Endothelial cell of umbilical vein (primary cell): ENCODE measurements at regions not wholly inside any gene's neighbourhood (a gene's known extent, or its start where the extent isn't known, plus 50 kb on each side); places are given as distances from the start of the nearest gene placed in this dataset.

Experiments used
- EZH2 ChIP-seq: IDR thresholded peaks from 2 replicates; pipeline ENCODE4 v1.6.1; 2012; ENCODE audit warnings: borderline replicate concordance, low read depth, mild to moderate bottlenecking, moderate library complexity, low read length, inconsistent platforms; ENCODE audit not compliant: severe bottlenecking
- GATA2 ChIP-seq: IDR thresholded peaks from 2 replicates; pipeline ENCODE4 v1.7.0; 2011; ENCODE audit warnings: low read depth, mild to moderate bottlenecking, moderate library complexity, mixed read lengths, low read length; ENCODE audit not compliant: insufficient read length, insufficient read depth
- JUN ChIP-seq: IDR thresholded peaks from 2 replicates; pipeline ENCODE4 v1.6.1; 2011; ENCODE audit warnings: borderline replicate concordance, low read depth; ENCODE audit not compliant: insufficient read length, insufficient read depth
- POLR2A ChIP-seq: IDR thresholded peaks from 2 replicates; pipeline ENCODE4 v1.6.1; 2012; ENCODE audit warnings: low read depth, mild to moderate bottlenecking, control low read depth, low read length
- POLR2AphosphoS5 ChIP-seq: IDR thresholded peaks from 2 replicates; pipeline ENCODE4 v1.6.1; 2012; ENCODE audit warnings: low read depth, mild to moderate bottlenecking, control low read depth, low read length, moderate library complexity; ENCODE audit not compliant: insufficient read depth
- TF ChIP-seq, protein P1 (sequence below), 2 donors: IDR thresholded peaks; 1 replicate in 1 of 2; 2 replicates in 1 of 2; pipeline ENCODE4 v1.5.1; 2011; ENCODE audit warnings: low read length in 2 of 2, mild to moderate bottlenecking in 2 of 2, moderate library complexity in 2 of 2, control low read depth in 1 of 2, inconsistent platforms in 1 of 2, low read depth in 1 of 2; ENCODE audit not compliant: insufficient read depth in 1 of 2; ENCODE audit errors: extremely low read depth in 1 of 2
- TF ChIP-seq, protein P2 (sequence below): IDR thresholded peaks from 2 replicates; pipeline ENCODE4 v1.6.1; 2011; ENCODE audit not compliant: insufficient read depth, insufficient read length

DNA sequence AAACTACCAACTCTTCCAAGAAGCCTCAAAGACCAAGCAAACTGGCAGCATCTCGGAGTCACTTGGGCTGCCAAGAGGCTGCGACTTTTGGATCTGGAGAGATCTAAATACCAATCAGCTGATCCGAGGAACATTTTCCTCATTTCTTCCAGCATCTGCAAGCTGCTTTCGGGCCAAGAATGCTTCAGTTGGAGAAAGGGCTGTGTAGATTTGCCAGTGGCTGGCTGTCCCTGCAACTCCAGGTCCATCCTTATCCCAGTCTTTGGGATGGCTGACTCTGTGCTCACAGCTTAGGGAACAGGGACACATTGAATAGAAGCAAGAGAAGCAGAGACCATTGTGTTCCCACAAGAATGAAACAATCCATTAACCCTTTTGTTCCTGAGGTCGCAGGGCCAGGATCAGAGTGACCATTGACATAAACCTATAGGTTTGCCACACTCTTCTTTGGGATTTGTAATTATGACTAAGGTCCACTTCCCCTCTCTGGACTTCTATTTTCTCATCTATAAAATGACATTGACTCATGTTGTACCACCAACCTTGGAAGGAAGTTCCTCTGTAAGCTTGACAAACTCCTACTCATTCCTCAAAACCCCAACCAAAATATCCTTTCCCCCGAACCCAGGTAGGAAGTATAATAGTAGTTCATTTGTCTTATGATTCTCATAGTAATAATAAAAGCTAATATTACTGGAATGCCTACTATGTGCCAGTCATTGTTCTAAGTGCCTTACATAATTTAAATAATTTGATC, 340.8 kb downstream of the MN1 start:
- no peak for TF ChIP-seq POLR2A
- TF ChIP-seq, protein P1, sequence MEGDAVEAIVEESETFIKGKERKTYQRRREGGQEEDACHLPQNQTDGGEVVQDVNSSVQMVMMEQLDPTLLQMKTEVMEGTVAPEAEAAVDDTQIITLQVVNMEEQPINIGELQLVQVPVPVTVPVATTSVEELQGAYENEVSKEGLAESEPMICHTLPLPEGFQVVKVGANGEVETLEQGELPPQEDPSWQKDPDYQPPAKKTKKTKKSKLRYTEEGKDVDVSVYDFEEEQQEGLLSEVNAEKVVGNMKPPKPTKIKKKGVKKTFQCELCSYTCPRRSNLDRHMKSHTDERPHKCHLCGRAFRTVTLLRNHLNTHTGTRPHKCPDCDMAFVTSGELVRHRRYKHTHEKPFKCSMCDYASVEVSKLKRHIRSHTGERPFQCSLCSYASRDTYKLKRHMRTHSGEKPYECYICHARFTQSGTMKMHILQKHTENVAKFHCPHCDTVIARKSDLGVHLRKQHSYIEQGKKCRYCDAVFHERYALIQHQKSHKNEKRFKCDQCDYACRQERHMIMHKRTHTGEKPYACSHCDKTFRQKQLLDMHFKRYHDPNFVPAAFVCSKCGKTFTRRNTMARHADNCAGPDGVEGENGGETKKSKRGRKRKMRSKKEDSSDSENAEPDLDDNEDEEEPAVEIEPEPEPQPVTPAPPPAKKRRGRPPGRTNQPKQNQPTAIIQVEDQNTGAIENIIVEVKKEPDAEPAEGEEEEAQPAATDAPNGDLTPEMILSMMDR (IDR thresholded peaks at IDR 0.05; ENCODE audit: extremely low read depth in 1 of 2, insufficient read depth in 1 of 2, low read depth in 1 of 2, low read length in 2 of 2): no peak
- TF ChIP-seq POLR2AphosphoS5: no peak
- TF ChIP-seq EZH2: no peak
- TF ChIP-seq, protein P2, sequence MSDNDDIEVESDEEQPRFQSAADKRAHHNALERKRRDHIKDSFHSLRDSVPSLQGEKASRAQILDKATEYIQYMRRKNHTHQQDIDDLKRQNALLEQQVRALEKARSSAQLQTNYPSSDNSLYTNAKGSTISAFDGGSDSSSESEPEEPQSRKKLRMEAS: no peak
- no peak for TF ChIP-seq GATA2
- TF ChIP-seq JUN: no peak
